H9 (cell line): ENCODE measurements at regions not wholly inside any gene's neighbourhood (a gene's known extent, or its start where the extent isn't known, plus 50 kb on each side); places are given as distances from the start of the nearest gene placed in this dataset.

Experiments used
- DNase-seq: peaks from one replicate; pipeline ENCODE4 v3.0.0-alpha.2; 2017
- H2AFZ ChIP-seq: one replicate; pipeline ENCODE4 v1.6.1; 2013; ENCODE audit warnings: mild to moderate bottlenecking, low read length, control low read depth, moderate library complexity
- H2AK5ac ChIP-seq: 2 replicates; pipeline ENCODE4 v1.6.1; 2013; ENCODE audit warnings: low read length, control low read depth, mixed read lengths; ENCODE audit not compliant: insufficient read length
- H2BK120ac ChIP-seq: one replicate; pipeline ENCODE4 v1.6.1; 2013; ENCODE audit warnings: low read depth, mild to moderate bottlenecking, low read length, control low read depth, inconsistent platforms; ENCODE audit not compliant: poor library complexity, severe bottlenecking
- H2BK12ac ChIP-seq: 2 replicates; pipeline ENCODE4 v1.6.1; 2013; ENCODE audit warnings: low read length, control low read depth, mixed read lengths, low read depth; ENCODE audit not compliant: insufficient read length
- H2BK15ac ChIP-seq: 2 replicates; pipeline ENCODE4 v1.6.1; 2013; ENCODE audit warnings: low read depth, low read length, control low read depth
- H2BK20ac ChIP-seq: one replicate; pipeline ENCODE4 v1.6.1; 2013; ENCODE audit warnings: low read depth, mild to moderate bottlenecking, low read length, control low read depth, inconsistent platforms; ENCODE audit not compliant: poor library complexity, severe bottlenecking
- H2BK5ac ChIP-seq: 2 replicates; pipeline ENCODE4 v1.6.1; 2013; ENCODE audit warnings: low read length, control low read depth, mixed read lengths; ENCODE audit not compliant: insufficient read length
- H3K14ac ChIP-seq: 2 replicates; pipeline ENCODE4 v1.6.1; 2013; ENCODE audit warnings: low read length, control low read depth; ENCODE audit not compliant: insufficient read depth
- H3K18ac ChIP-seq: 2 replicates; pipeline ENCODE4 v1.6.1; 2013; ENCODE audit warnings: low read depth, mild to moderate bottlenecking, mixed read lengths, low read length, control low read depth; ENCODE audit not compliant: insufficient read length
- H3K23ac ChIP-seq: 2 replicates; pipeline ENCODE4 v1.6.1; 2013; ENCODE audit warnings: low read length, control low read depth, mixed read lengths, low read depth; ENCODE audit not compliant: insufficient read length
- H3K23me2 ChIP-seq: 2 replicates; pipeline ENCODE4 v1.6.1; 2013; ENCODE audit warnings: low read depth, mild to moderate bottlenecking, mixed read lengths, low read length, control low read depth; ENCODE audit not compliant: insufficient read length, poor library complexity, severe bottlenecking
- H3K27ac ChIP-seq: 2 replicates; pipeline ENCODE4 v1.5.1; 2013; ENCODE audit warnings: low read length, control low read depth, mixed read lengths, low read depth; ENCODE audit not compliant: insufficient read length
- H3K27me3 ChIP-seq: 2 replicates; pipeline ENCODE4 v1.6.1; 2013; ENCODE audit warnings: low read length, control low read depth, inconsistent platforms; ENCODE audit not compliant: insufficient read depth
- H3K4ac ChIP-seq: 2 replicates; pipeline ENCODE4 v1.6.1; 2013; ENCODE audit warnings: low read depth, mild to moderate bottlenecking, control low read depth, inconsistent platforms, low read length, moderate library complexity
- H3K4me1 ChIP-seq: 2 replicates; pipeline ENCODE4 v1.6.1; 2013; ENCODE audit warnings: low read length, control low read depth, inconsistent platforms; ENCODE audit not compliant: insufficient read depth
- H3K4me2 ChIP-seq: 2 replicates; pipeline ENCODE4 v1.6.1; 2013; ENCODE audit warnings: low read length, control low read depth, mixed read lengths; ENCODE audit not compliant: insufficient read length, insufficient read depth
- H3K56ac ChIP-seq: 2 replicates; pipeline ENCODE4 v1.6.1; 2013; ENCODE audit warnings: low read depth, mild to moderate bottlenecking, mixed read lengths, low read length, control low read depth; ENCODE audit not compliant: insufficient read length
- H3K79me1 ChIP-seq: 2 replicates; pipeline ENCODE4 v1.6.1; 2013; ENCODE audit warnings: low read depth, mild to moderate bottlenecking, moderate library complexity, low read length, control low read depth, inconsistent platforms; ENCODE audit not compliant: insufficient read depth, poor library complexity, severe bottlenecking
- H3K79me2 ChIP-seq: 2 replicates; pipeline ENCODE4 v1.6.1; 2013; ENCODE audit warnings: low read length, control low read depth, inconsistent platforms; ENCODE audit not compliant: insufficient read depth
- H3K9ac ChIP-seq: 2 replicates; pipeline ENCODE4 v1.6.1; 2013; ENCODE audit warnings: low read length, control low read depth, mixed read lengths; ENCODE audit not compliant: insufficient read length; ENCODE audit errors: extremely low read depth
- H3K9me3 ChIP-seq: one replicate; pipeline ENCODE4 v1.6.1; 2013; ENCODE audit warnings: low read depth, low read length, inconsistent platforms; ENCODE audit not compliant: control insufficient read depth
- H3T11ph ChIP-seq: one replicate; pipeline ENCODE4 v1.6.1; 2013; ENCODE audit warnings: mild to moderate bottlenecking, low read length, control low read depth, inconsistent platforms
- H4K20me1 ChIP-seq: one replicate; pipeline ENCODE4 v1.6.1; 2013; ENCODE audit not compliant: control insufficient read depth, insufficient read length, insufficient read depth
- H4K5ac ChIP-seq: 2 replicates; pipeline ENCODE4 v1.6.1; 2013; ENCODE audit warnings: low read depth, mild to moderate bottlenecking, mixed read lengths, low read length, control low read depth; ENCODE audit not compliant: insufficient read length
- H4K8ac ChIP-seq: replicated peaks from 2 replicates; pipeline ENCODE4 v1.6.1; 2013; ENCODE audit warnings: low read length, control low read depth, mixed read lengths, low read depth; ENCODE audit not compliant: insufficient read length
- H4K91ac ChIP-seq: 2 replicates; pipeline ENCODE4 v1.6.1; 2013; ENCODE audit warnings: low read depth, mild to moderate bottlenecking, moderate library complexity, mixed read lengths, low read length, control low read depth; ENCODE audit not compliant: insufficient read length
- H3K27ac Mint-ChIP-seq, 3 experiments: 2 replicates in 2 of 3; 3 replicates in 1 of 3; pipeline ENCODE4 v1.8.0; 2020 to 2021; ENCODE audit warnings: mixed read lengths in 3 of 3, mild to moderate bottlenecking in 1 of 3, moderate library complexity in 1 of 3
- H3K27me3 Mint-ChIP-seq: 2 replicates; pipeline ENCODE4 v1.8.0; 2021; ENCODE audit warnings: low read depth, mild to moderate bottlenecking, moderate library complexity, mixed read lengths
- H3K36me3 Mint-ChIP-seq, 3 experiments: 2 replicates in 2 of 3; 3 replicates in 1 of 3; pipeline ENCODE4 v1.8.0; 2020 to 2021; ENCODE audit warnings: low read depth in 3 of 3, mixed read lengths in 3 of 3; ENCODE audit not compliant: insufficient read depth in 1 of 3
- H3K4me1 Mint-ChIP-seq, 2 experiments: 2 replicates each; pipeline ENCODE4 v1.8.0; 2020; ENCODE audit warnings: mixed read lengths in 2 of 2
- H3K4me3 Mint-ChIP-seq, 2 experiments: 2 replicates in 1 of 2; 3 replicates in 1 of 2; pipeline ENCODE4 v1.8.0; 2020 to 2021; ENCODE audit warnings: mild to moderate bottlenecking in 2 of 2, mixed read lengths in 2 of 2, moderate library complexity in 1 of 2
- H3K9me3 Mint-ChIP-seq, 2 experiments: 2 replicates in 1 of 2; 3 replicates in 1 of 2; pipeline ENCODE4 v1.8.0; 2020; ENCODE audit warnings: mild to moderate bottlenecking in 2 of 2, mixed read lengths in 2 of 2, moderate library complexity in 1 of 2
- CTCF ChIP-seq: fragments of 200-600 bp; sonication (generic); conservative IDR thresholded peaks from 3 replicates; pipeline ENCODE4 v1.8.0; 2021; ENCODE audit warnings: antibody characterized with exemption, mild to moderate bottlenecking
- WGBS: extraction: QIAGEN DNeasy Blood & Tissue Kit; methylation state at CpG from one replicate; pipeline ENCODE4 v1.1.7; 2013; ENCODE audit warnings: missing lambda C conversion rate, low lambda C conversion rate, mixed read lengths; ENCODE audit not compliant: insufficient read length; ENCODE audit errors: extremely low coverage; 5-methylcytosine and 5-hydroxymethylcytosine counted together

- no peak overlapping the region for H3K23ac ChIP-seq
- H3K27ac Mint-ChIP-seq, result no peak overlapping the region; a peak in 1 of 7 replicates
- no peaks in the 10 kb centered on the region for H3K79me2 ChIP-seq
- no peak overlapping the region for H3K4me3 Mint-ChIP-seq
- H3K23me2 ChIP-seq, result no peaks in the 10 kb centered on the region
- no peak for TF ChIP-seq CTCF
- no peak overlapping the region for H2BK20ac ChIP-seq
- no peak overlapping the region for H2BK5ac ChIP-seq
- no peaks in the 10 kb centered on the region for H4K20me1 ChIP-seq
- no peak overlapping the region for H3K9ac ChIP-seq
- no CpG with 5 or more reads among the region's 2 CpGs for WGBS
- no peak overlapping the region for H3K56ac ChIP-seq
- no peaks in the 10 kb centered on the region for H3K27me3 ChIP-seq
- no peak overlapping the region for H3K14ac ChIP-seq
- H2BK120ac ChIP-seq, result no peak overlapping the region
- no peak for DNase-seq
- no peak overlapping the region for H2BK12ac ChIP-seq
- H3K4me2 ChIP-seq, result no peak overlapping the region
- H3T11ph ChIP-seq, result no peak overlapping the region
- no peak overlapping the region for H4K91ac ChIP-seq
- H3K9me3 ChIP-seq, result no peaks in the 10 kb centered on the region
- H4K5ac ChIP-seq, result no peak overlapping the region
- no peaks in the 10 kb centered on the region for H3K27me3 Mint-ChIP-seq
- peaks cover 10 to 13% of the 10 kb centered on the region in 2 experiments; a peak in 4 of 5 replicates for H3K9me3 Mint-ChIP-seq
- peaks cover 10% of the 10 kb centered on the region; the same call in 1 of the 2 replicates for H3K4me1 ChIP-seq
- no peaks in the 10 kb centered on the region for H3K79me1 ChIP-seq
- H2AK5ac ChIP-seq, result no peak overlapping the region
- no peak overlapping the region for H3K27ac ChIP-seq
- no peak overlapping the region for H3K4ac ChIP-seq
- H2AFZ ChIP-seq, result no peak overlapping the region
- H3K18ac ChIP-seq, result no peak overlapping the region
- H3K4me1 Mint-ChIP-seq, result peaks cover 19 to 27% of the 10 kb centered on the region in 2 experiments
- H4K8ac ChIP-seq, result no peak overlapping the region
- H2BK15ac ChIP-seq, result no peak overlapping the region
- peaks cover 0 to 13% (median 2%) of the 10 kb centered on the region in 3 experiments; a peak in 2 of 7 replicates for H3K36me3 Mint-ChIP-seq
Observed at GRCh38 chr13:36533806-36534205, 101.5 kb downstream of the CCNA1 start.
